A172 (cell line): ENCODE measurements at regions not wholly inside any gene's neighbourhood (a gene's known extent, or its start where the extent isn't known, plus 50 kb on each side); places are given as distances from the start of the nearest gene placed in this dataset.
"Not testable (repeated sequence)": the region's sequence is repeated elsewhere in the genome, so short reads cannot be mapped to it uniquely, and the experiment has no call there.

ENCODE experiments used
- DNase-seq: peaks from one replicate; pipeline ENCODE4 v3.0.0-alpha.2; 2015; ENCODE audit warnings: low spot score

DNA sequence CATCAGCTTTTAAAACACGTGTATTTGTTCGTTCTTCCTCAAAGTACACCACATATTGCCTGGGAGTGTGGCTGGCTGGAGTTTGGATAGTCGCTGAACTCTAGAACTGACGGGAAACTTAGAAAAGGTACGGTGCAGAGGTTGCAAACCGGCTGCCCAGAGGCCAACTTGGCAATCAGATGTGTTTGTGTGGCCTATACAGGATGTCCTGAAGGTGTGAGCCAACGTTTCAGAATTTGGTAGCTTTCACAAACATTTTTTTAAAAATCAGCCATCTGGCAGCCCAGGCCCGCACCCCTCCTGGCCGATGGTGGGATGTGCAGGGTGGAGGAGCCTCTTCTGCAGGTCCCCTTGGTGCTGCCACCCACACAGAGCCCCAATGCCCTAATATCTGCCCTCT is 73.6 kb upstream of the SLC25A33 start:
- DNase-seq, result no peak

DNA sequence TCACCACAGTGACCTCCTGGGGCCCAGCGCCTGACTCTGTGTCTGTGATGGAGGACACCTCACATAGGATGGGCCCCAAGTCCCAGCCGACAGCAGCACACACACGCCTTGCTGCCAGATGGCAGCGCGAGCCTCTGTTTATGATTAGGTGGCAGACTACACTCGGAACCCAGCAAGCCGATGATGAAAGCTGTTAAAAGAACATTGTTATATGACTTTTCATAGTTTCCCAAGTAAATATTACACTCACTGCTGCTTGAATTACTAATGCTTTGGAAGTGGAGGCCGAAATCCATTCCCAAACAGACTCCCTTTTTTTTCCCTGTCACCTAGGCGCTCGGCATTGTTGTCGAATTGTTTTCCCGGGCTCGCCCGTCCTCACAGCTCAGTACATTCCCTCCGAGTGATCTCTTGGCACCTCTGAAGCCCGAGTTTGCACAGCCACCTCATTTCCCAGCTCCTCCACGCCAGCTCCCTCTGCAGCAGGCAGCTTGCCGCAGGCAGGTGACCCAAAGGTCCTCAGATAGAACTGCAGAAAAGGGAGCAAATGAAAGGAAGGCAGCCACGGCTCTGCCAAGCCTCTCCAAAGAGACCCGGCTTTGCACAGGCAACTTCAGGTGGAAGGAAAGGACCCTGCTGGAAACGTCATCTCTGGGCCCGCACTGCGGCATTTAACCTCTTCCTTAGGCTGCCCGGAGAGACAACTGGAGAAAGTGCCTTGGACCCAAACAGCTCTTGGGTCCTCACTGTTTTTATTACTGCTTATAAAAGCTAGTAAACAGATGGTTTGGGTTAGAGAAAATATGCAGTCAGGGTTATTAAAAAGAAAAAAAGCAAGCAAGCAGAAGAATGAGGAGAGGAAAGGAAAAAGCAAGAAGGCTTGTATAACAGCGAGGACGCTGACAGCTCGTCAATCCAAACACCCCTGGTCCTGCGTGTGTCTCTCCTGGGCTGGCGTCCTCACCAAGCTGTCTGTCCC is 72.2 kb upstream of the SLC25A33 start:
- no peak for DNase-seq

DNA sequence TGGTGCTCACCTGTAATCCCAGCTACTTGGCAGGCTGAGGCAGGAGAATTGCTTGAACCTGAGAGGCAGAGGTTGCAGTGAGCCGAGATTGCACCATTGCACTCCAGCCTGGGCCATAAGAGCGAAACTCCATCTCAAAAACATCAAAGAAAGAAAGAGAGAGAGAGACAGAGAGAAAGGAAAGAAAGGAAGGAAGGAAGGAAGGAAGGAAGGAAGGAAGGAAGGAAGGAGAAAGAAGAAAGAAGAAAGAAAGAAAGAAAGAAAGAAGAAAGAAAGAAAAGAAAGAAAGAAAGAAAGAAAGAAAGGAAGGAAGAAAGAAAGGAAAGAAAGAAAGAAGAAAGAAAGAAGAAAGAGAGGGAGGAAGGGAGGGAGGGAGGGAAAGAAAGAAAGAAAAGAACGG is 69.4 kb upstream of the SLC25A33 start:
- not testable (repeated sequence) for DNase-seq

DNA sequence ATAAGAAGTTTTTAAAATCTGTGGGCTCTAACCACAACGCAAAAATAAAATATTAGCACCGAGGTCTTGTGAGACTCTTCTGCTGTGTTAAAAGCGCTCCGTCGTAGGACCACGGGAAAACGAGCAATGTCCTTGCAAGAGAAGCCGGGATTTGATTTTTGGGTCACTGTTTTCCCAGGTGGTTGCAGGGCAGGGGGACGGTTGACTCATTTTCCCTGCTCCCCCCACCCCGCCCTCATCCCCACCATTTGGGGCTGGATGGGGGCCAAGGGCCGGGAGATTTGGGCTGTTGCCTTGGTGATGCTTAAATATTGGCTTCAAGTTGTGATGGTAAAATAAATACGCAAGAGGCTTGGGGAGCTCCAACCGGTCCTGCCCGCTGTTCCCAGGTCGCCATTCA is 67.6 kb upstream of the SLC25A33 start:
- DNase-seq, result no peak

DNA sequence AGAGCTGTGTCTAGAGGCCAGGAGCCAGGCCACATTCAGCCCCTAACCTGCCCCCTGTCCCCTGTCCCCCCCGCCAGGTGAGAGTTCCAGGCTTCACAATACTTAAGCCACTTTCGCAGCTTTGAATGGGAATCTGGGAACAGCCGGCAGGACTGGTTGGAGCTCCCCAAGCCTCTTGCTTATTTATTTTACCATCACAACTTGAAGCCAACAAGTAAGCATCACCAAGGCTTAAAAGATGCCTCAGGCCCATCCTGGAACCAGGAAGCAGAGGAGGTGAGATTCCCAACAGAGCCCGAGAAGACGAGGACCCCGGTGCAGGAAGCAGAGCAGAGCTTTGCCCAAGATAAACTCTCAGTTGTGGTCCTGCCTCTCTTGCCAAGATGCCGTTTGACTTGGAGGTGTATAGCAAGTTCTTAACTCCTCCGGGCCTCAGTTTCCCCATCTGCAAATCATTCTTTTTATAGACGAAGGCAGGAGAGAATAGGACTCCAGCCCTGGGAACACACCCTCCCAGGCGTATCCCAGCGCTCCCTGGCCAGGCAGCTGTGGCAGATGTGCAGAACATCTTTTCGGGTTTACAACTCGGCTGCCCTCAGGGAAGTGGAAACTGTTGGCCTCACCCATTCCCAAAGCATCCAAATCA is 66.8 kb upstream of the SLC25A33 start:
- no peak for DNase-seq

DNA sequence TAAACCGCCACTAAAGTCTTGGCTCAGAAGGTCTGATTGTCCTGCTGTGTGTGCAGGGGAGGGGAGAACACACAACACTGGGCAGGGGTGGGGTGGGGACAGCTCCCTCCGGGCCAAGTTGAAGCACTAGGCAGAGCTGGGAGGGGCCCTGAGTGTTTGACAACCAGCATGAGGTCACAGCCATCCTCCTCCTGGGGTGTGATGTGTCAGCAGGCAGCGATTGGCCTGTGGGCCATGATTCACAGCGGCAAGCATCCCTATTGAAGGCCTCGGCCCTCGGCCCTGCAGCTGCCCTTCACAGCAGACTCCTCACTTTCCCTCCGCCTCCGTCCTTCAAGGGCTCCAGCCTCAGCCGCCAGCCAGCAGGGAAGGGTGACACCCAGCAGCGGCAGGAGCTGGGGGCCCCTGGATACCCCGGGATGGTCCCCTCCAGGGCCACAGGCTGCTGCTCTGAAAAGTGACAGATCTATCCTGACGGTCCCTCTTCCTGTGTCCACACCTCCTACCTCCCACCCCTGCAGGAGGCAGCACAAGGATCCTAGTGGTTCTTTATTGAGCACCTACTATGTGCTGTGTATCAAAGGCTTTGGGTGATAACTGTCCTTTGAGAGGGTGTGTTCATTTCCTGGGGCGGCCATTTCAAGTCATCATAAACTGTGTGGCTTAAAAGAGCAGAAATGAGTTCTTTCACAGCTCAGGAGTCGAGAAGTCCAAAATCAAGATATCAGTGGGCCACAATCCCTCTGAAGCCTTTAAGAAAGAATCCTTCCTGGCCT is 66.0 kb upstream of the SLC25A33 start:
- DNase-seq, result peak; percentile 85

DNA sequence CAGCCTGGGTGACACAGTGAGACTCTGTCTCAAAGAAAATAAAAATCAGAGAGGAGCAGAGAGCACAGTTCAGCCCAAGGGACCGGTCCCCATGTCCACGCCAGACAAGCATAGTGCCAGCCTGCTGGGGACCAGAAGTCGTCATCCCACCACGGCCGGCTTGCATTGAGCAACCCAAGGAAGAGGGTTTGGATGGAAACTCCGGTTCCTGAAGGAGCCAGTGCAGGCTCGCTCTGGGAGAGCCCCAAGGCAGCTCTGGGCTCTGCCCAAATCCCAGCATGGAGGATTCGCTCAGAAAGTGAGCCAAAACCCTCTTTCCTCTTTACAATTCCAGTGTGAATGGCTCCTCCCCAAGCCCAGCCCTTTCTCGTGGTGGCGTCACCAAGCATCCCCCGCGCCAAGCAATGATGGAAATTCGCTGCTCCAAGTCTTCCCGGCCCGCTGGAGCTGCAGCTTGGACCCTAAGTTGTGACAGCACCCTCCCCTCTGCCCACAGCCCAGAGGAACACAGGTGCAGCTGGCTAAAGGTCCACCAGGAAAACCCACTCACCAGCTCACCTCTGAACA is 64.1 kb upstream of the SLC25A33 start:
- no peak for DNase-seq

DNA sequence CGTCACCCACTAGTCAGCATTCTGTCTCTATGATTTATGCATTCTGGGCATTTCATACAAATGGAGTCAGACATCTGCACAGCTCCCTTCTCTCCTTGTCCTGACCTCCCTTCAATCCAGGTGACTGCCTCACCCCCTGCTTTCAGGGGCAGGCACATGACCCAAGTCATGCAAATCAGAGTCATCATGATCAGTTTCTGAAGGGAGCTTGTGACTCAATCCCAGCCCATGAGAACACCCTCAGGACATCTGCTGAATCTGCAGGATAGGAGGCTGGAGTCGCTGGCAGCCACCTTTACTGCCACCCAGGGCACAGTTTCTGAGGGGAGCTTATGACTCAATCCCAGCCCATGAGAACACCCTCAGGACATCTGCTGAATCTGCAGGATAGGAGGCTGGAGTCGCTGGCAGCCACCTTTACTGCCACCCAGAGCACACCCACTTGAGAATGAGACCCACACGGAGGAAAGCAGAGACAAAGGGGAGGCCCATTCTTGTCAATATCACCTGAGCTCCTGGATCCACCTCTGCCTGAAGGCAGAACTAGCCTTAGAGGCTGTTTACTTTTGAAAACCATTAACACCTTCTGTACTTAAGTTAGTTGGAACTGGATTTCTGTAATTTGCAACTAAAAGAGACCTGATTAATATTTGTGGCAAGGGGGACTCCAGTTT is 62.3 kb upstream of the SLC25A33 start:
- DNase-seq, result peak; percentile 13

DNA sequence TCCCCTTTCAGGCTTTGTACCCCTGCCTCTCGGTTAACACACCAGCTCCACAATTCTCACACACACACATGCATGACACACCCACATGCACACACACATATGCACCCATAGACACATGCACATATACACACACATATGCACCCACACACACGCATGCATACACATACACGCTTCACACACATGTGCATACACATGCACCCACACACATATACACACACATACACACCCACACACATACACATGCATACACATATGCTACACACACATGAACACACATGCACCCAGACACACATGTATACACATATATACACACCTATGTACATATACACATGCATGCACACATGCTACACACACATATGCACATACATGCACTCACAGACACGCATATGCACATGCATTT is 61.7 kb upstream of the SLC25A33 start:
- DNase-seq, result no peak

DNA sequence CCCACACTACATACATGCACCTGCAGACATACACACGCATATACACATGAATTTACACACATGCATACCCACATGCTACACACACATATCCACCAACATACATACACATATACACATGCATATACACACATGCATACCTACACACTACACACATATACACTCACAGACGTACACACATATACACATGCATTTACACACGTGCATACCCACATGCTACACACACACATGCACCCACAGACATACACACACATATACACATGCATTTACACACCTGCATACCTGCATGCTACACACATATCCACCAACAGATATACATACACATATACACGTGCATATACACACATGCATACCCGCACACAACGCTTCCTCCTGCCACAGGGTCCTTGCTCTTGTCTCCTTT is 61.2 kb upstream of the SLC25A33 start:
- no peak for DNase-seq

DNA sequence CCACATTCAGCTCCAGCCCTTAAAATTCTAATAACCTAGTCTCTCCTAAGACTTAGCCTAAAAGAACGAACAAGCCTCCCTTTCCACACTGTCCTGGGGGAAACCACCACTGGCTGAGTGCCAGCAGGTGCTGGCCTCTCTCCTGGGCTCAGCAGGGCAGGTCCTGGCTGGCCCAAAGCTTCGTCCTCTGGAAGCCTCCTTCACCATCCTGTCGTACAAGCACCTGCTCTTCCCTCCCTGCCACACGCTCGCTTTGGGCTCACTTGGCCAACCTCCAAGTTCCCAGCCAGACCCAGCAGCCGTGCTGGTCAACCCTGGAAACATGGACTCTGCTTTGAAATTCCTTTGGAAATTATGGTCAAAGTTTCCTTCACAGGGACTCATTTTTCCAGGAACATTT is 58.2 kb upstream of the SLC25A33 start:
- no peak for DNase-seq

DNA sequence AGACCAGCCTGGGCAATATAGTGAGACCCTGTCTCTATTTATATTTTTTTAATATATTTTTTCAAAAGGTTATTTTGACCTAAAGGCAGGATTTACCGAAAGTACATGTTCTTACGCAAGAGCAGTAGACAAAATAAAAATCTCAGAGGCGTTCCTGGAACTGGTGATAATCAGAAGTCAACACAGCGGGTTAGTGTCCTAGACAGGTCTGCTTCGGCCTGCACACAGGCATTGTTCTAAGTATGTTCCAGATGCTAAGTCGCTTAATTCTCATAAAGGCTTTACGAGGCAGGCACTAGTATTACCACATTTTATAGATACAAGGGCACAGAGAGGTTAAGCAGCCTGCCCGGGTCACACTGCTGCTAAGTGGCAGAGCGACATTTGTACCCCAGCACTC is 56.9 kb upstream of the SLC25A33 start:
- no peak for DNase-seq

DNA sequence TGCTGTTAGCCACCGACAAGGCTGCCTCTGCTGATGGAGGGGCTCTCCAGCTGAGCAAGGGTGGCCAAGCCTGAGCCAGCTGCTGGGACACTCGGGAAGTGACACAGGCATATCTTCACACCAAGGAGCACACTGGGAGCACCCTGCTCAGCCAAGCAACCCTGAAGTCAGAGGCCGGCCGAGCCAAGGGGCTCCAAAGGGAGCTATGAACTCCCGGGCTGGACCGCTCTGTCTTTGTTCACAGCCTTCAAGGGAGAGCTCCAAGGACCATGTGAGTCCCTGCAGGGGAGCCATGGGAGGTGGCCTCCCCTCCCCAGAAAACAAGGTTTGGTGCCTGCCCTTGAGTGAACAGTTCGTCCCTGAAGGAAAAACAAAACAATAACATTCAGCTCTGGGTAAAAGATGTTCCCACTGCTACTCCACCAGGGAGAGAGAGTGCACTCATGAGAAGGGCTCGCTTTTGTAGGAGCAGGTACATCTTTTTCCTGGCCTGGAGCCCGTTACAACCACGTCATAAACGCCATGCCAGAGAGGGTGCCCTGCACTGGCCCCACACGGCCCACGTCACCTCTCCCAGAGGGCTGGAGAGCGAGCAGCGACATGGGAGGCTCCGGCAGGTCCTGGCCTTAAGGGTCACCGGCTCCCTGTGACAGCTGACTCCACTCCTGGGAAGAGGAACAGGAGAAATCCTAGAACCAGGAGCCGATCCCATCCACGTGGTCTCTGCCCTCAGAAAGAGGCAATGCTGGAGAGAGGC is 56.3 kb upstream of the SLC25A33 start:
- no peak for DNase-seq

DNA sequence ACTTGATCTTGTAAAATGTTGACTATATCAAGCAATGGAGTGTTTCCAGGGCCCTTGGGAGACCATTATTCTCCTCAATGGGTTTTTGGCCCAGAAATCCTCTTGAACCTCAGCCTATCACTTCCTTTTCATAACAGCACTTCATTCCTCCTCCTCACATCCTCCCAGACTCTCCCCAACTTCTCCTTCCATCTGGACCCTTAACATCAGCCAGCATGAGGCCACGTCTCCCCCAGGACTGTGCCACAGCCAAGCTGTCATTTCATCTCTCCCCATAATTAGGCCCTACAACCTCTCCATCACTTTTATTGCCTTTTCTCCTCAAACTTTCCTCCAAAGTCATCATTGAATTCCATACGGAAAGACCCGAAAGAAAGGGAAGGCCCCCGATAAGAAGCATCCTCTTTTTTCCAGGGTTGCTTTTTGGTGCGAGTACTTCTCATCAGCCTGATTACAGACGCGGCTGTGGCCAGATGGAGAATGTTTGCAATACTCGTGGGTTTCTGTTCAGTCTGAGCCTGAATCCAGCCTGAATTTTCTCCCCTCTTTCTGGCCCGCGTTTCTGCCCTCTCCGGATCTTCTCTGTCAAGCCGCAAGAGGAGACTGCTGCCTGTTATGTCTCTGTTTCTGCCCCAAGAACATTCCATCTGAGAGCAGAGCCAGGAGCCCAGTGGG is 52.7 kb upstream of the SLC25A33 start:
- no peak for DNase-seq
